Urinary bladder (tissue), 3 donors: ENCODE measurements at regions not wholly inside any gene's neighbourhood (a gene's known extent, or its start where the extent isn't known, plus 50 kb on each side); places are given as distances from the start of the nearest gene placed in this dataset.

Source experiments
- DNase-seq: peaks from one replicate; pipeline ENCODE4 v3.0.0-alpha.2; 2015; ENCODE audit errors: extremely low spot score
- H3K27ac ChIP-seq: one replicate; pipeline ENCODE4 v1.5.1; 2013; ENCODE audit warnings: low read depth, mild to moderate bottlenecking, moderate library complexity
- H3K36me3 ChIP-seq: one replicate; pipeline ENCODE4 v1.6.1; 2013; ENCODE audit warnings: mild to moderate bottlenecking, moderate library complexity; ENCODE audit not compliant: insufficient read depth
- H3K4me1 ChIP-seq: one replicate; pipeline ENCODE4 v1.6.1; 2013; ENCODE audit warnings: mild to moderate bottlenecking, moderate library complexity; ENCODE audit not compliant: insufficient read depth
- H3K4me3 ChIP-seq: one replicate; pipeline ENCODE4 v1.5.1; 2013; ENCODE audit warnings: low read depth, low read length
- WGBS: extraction: QIAGEN DNeasy Blood & Tissue Kit; methylation state at CpG from one replicate; pipeline ENCODE4 v1.1.7; 2013; 5-methylcytosine and 5-hydroxymethylcytosine counted together
- donor health status: healthy with polysubstance abuse.
- donor health status: healthy.

GRCh38 chr3:78130741-78131290 lies 1090.9 kb downstream of the ROBO2 start:
- no peak for DNase-seq
- H3K4me1 ChIP-seq = no peaks in the 10 kb centered on the region
- no peak overlapping the region for H3K4me3 ChIP-seq
- 83% methylated on average over 4 of the region's 4 CpGs for WGBS
- H3K27ac ChIP-seq = no peak overlapping the region
- H3K36me3 ChIP-seq = no peaks in the 10 kb centered on the region

GRCh38 chr3:78134496-78134895 lies 1094.6 kb downstream of the ROBO2 start:
- Histone ChIP-seq H3K36me3 (no peaks in the 10 kb centered on the region), H3K4me3 (no peak overlapping the region), H3K27ac (no peak overlapping the region), H3K4me1 (no peaks in the 10 kb centered on the region)
- WGBS = 76% methylated on average over 3 of the region's 3 CpGs
- DNase-seq = no peak

GRCh38 chr3:78139166-78139565 lies 1099.3 kb downstream of the ROBO2 start:
- 73% methylated on average over 3 of the region's 3 CpGs for WGBS
- Histone ChIP-seq H3K4me1 (no peaks in the 10 kb centered on the region), H3K4me3 (no peak overlapping the region), H3K36me3 (no peaks in the 10 kb centered on the region), H3K27ac (no peak overlapping the region)
- no peak for DNase-seq

GRCh38 chr3:78140274-78140673 lies 1100.4 kb downstream of the ROBO2 start:
- no peak for DNase-seq
- no peak overlapping the region for H3K4me3 ChIP-seq
- no peak overlapping the region for H3K27ac ChIP-seq
- 96% methylated on average over 3 of the region's 3 CpGs for WGBS
- no peaks in the 10 kb centered on the region for H3K4me1 ChIP-seq
- no peaks in the 10 kb centered on the region for H3K36me3 ChIP-seq

GRCh38 chr3:78140866-78141265 lies 1101.0 kb downstream of the ROBO2 start:
- Histone ChIP-seq H3K4me1 (no peaks in the 10 kb centered on the region), H3K36me3 (no peaks in the 10 kb centered on the region), H3K27ac (no peak overlapping the region), H3K4me3 (no peak overlapping the region)
- 82% methylated on average over 1 of the region's 1 CpG for WGBS
- no peak for DNase-seq

GRCh38 chr3:78141269-78141668 lies 1101.4 kb downstream of the ROBO2 start:
- 87% methylated on average over 3 of the region's 3 CpGs for WGBS
- Histone ChIP-seq H3K27ac (no peak overlapping the region), H3K4me1 (no peaks in the 10 kb centered on the region), H3K4me3 (no peak overlapping the region), H3K36me3 (no peaks in the 10 kb centered on the region)
- no peak for DNase-seq

- DNase-seq = no peak
Measured at GRCh38 chr3:78143000-78143399, 1103.1 kb downstream of the ROBO2 start.

GRCh38 chr3:78148986-78149717 lies 1109.3 kb downstream of the ROBO2 start:
- no peaks in the 10 kb centered on the region for H3K36me3 ChIP-seq
- no peak overlapping the region for H3K4me3 ChIP-seq
- no peak for DNase-seq
- no peaks in the 10 kb centered on the region for H3K4me1 ChIP-seq
- 86% methylated on average over 2 of the region's 2 CpGs for WGBS
- H3K27ac ChIP-seq = no peak overlapping the region

More at GRCh38 chr3:78143000-78143399, 1103.1 kb downstream of the ROBO2 start:
- H3K4me1 ChIP-seq = no peaks in the 10 kb centered on the region
- no peaks in the 10 kb centered on the region for H3K36me3 ChIP-seq
- no peak overlapping the region for H3K4me3 ChIP-seq
- no peak overlapping the region for H3K27ac ChIP-seq
- 88% methylated on average over 1 of the region's 1 CpG for WGBS

GRCh38 chr3:78153973-78154372 lies 1114.1 kb downstream of the ROBO2 start:
- H3K36me3 ChIP-seq = no peaks in the 10 kb centered on the region
- H3K4me3 ChIP-seq = no peak overlapping the region
- H3K4me1 ChIP-seq = no peaks in the 10 kb centered on the region
- no peak overlapping the region for H3K27ac ChIP-seq
- 95% methylated on average over 4 of the region's 4 CpGs for WGBS
- DNase-seq = no peak

- DNase-seq = no peak
- WGBS = 91% methylated on average over 3 of the region's 3 CpGs
- no peaks in the 10 kb centered on the region for H3K36me3 ChIP-seq
- no peaks in the 10 kb centered on the region for H3K4me1 ChIP-seq
- H3K27ac ChIP-seq = no peak overlapping the region
- H3K4me3 ChIP-seq = no peak overlapping the region
Measured at GRCh38 chr3:78154521-78155186, 1114.8 kb downstream of the ROBO2 start.

- Histone ChIP-seq H3K27ac (no peak overlapping the region), H3K4me1 (no peaks in the 10 kb centered on the region), H3K36me3 (no peaks in the 10 kb centered on the region), H3K4me3 (no peak overlapping the region)
- 95% methylated on average over 4 of the region's 4 CpGs for WGBS
- no peak for DNase-seq
Measured at GRCh38 chr3:78161736-78162135, 1121.8 kb downstream of the ROBO2 start.

GRCh38 chr3:78163379-78163778 lies 1123.5 kb downstream of the ROBO2 start:
- no peak for DNase-seq
- no peak overlapping the region for H3K27ac ChIP-seq
- H3K4me3 ChIP-seq = no peak overlapping the region
- H3K36me3 ChIP-seq = no peaks in the 10 kb centered on the region
- no peaks in the 10 kb centered on the region for H3K4me1 ChIP-seq

- H3K4me1 ChIP-seq = no peaks in the 10 kb centered on the region
- no peak for DNase-seq
- H3K27ac ChIP-seq = no peak overlapping the region
- no peak overlapping the region for H3K4me3 ChIP-seq
- H3K36me3 ChIP-seq = peaks cover 1% of the 10 kb centered on the region
Measured at GRCh38 chr3:78165876-78166275, 1126.0 kb downstream of the ROBO2 start.

- 24% methylated on average over 1 of the region's 1 CpG for WGBS
- H3K27ac ChIP-seq = no peak overlapping the region
Measured at GRCh38 chr3:78174821-78175220, 1134.9 kb downstream of the ROBO2 start.

More at GRCh38 chr3:78174821-78175220, 1134.9 kb downstream of the ROBO2 start:
- H3K36me3 ChIP-seq = peaks cover 1% of the 10 kb centered on the region
- no peak for DNase-seq
- H3K4me1 ChIP-seq = no peaks in the 10 kb centered on the region
- no peak overlapping the region for H3K4me3 ChIP-seq
